Spleen (tissue), 7 donors: ENCODE measurements at regions not wholly inside any gene's neighbourhood (a gene's known extent, or its start where the extent isn't known, plus 50 kb on each side); places are given as distances from the start of the nearest gene placed in this dataset.

Experiments
- CTCF ChIP-seq, 11 experiments: fragments of 200-600 bp in 7 of 11; fragments of 450-650 bp in 4 of 11; sonication (generic) in 4 of 11; IDR thresholded peaks in 8 of 11; conservative IDR thresholded peaks in 3 of 11; 1 replicate in 7 of 11; 2 replicates in 4 of 11; pipeline versions ENCODE4 v1.4.0 to v1.8.0; 2016 to 2021; ENCODE audit warnings: antibody characterized with exemption in 11 of 11, inconsistent platforms in 4 of 11, mild to moderate bottlenecking in 1 of 11
- POLR2A ChIP-seq, 3 donors: fragments of 450-650 bp; IDR thresholded peaks; one replicate each; pipeline ENCODE4 v1.5.1; 2017; ENCODE audit warnings: antibody characterized with exemption in 3 of 3, mild to moderate bottlenecking in 1 of 3
- POLR2AphosphoS5 ChIP-seq, 3 donors: sonication (generic); formaldehyde crosslinking; IDR thresholded peaks; one replicate each; pipeline ENCODE4 v1.5.1; 2017; ENCODE audit warnings: antibody characterized with exemption in 3 of 3
- donor health status: DM: no; HTN: no; CAD: no; lungs with moderate emphysema.
- donor health status: DM: no; HTN: no; CAD: no.
- donor health status: DM: no; HTN: no; CAD: no.

- no peak for TF ChIP-seq POLR2A (IDR thresholded peaks at IDR 0.05)
- no peak for TF ChIP-seq CTCF (IDR thresholded peaks at IDR 0.05 in 8 of 11, conservative IDR thresholded peaks at IDR 0.05 in 3 of 11)
- no peak for TF ChIP-seq POLR2AphosphoS5 (IDR thresholded peaks at IDR 0.05)
Observed at GRCh38 chr6:8242885-8243284, 140.5 kb upstream of the EEF1E1 start.
